GM23338 (cell line): ENCODE measurements at regions not wholly inside any gene's neighbourhood (a gene's known extent, or its start where the extent isn't known, plus 50 kb on each side); places are given as distances from the start of the nearest gene placed in this dataset.

Experiments
- ATAC-seq: fragments of 200-7000 bp; cut with Tn5 transposase; 3 replicates; pipeline ENCODE4 v1.9.1; 2020
- DNase-seq: peaks from one replicate; pipeline ENCODE4 v3.0.0-alpha.2; 2015; ENCODE audit warnings: low spot score
- H2AFZ ChIP-seq: fragments of 200-600 bp; sonication (generic); 2 replicates; pipeline ENCODE4 v1.8.0; 2016; ENCODE audit warnings: antibody characterized with exemption, mild to moderate bottlenecking, moderate library complexity
- H3F3A ChIP-seq: fragments of 200-600 bp; sonication (generic); replicated peaks from 2 replicates; pipeline ENCODE4 v1.8.0; 2017; ENCODE audit warnings: antibody characterized with exemption, mixed run types, low read depth
- H3K27ac ChIP-seq: fragments of 200-600 bp; sonication (generic); 2 replicates; pipeline ENCODE4 v1.6.1; 2016; ENCODE audit warnings: low read depth
- H3K27me3 ChIP-seq: fragments of 200-600 bp; sonication (generic); 2 replicates; pipeline ENCODE4 v1.8.0; 2016; ENCODE audit warnings: mild to moderate bottlenecking, mixed run types, moderate library complexity; ENCODE audit not compliant: insufficient read depth
- H3K36me3 ChIP-seq: fragments of 200-600 bp; sonication (generic); 2 replicates; pipeline ENCODE4 v1.8.0; 2016; ENCODE audit warnings: mild to moderate bottlenecking; ENCODE audit not compliant: insufficient read depth
- H3K4me1 ChIP-seq: fragments of 200-600 bp; sonication (generic); 2 replicates; pipeline ENCODE4 v1.8.0; 2016; ENCODE audit warnings: mild to moderate bottlenecking, moderate library complexity; ENCODE audit not compliant: insufficient read depth
- H3K4me2 ChIP-seq: fragments of 200-600 bp; sonication (generic); 2 replicates; pipeline ENCODE4 v1.7.1; 2017; ENCODE audit warnings: mixed run types
- H3K4me3 ChIP-seq: fragments of 200-600 bp; sonication (generic); 2 replicates; pipeline ENCODE4 v1.6.1; 2016; ENCODE audit warnings: mixed run types
- H3K79me2 ChIP-seq: fragments of 200-600 bp; sonication (generic); replicated peaks from 2 replicates; pipeline ENCODE4 v1.8.0; 2017; ENCODE audit warnings: mild to moderate bottlenecking; ENCODE audit not compliant: insufficient read depth
- H3K9me2 ChIP-seq: fragments of 200-600 bp; sonication (generic); 2 replicates; pipeline ENCODE4 v1.8.0; 2017; ENCODE audit not compliant: insufficient read depth
- H4K20me1 ChIP-seq: fragments of 200-600 bp; sonication (generic); replicated peaks from 2 replicates; pipeline ENCODE4 v1.8.0; 2017; ENCODE audit warnings: mild to moderate bottlenecking; ENCODE audit not compliant: insufficient read depth
- H3K27ac Mint-ChIP-seq: 2 replicates; pipeline ENCODE4 v1.8.0; 2020; ENCODE audit warnings: inconsistent platforms, mild to moderate bottlenecking, moderate library complexity, mixed read lengths
- H3K27me3 Mint-ChIP-seq: 3 replicates; pipeline ENCODE4 v1.8.0; 2022; ENCODE audit warnings: low read depth, mild to moderate bottlenecking, moderate library complexity, mixed read lengths, inconsistent platforms; ENCODE audit not compliant: insufficient read depth, poor library complexity
- H3K36me3 Mint-ChIP-seq: 3 replicates; pipeline ENCODE4 v1.8.0; 2021; ENCODE audit warnings: low read depth, mild to moderate bottlenecking, inconsistent platforms, moderate library complexity, mixed read lengths
- H3K4me1 Mint-ChIP-seq: 3 replicates; pipeline ENCODE4 v1.8.0; 2020; ENCODE audit warnings: mild to moderate bottlenecking, inconsistent platforms, mixed read lengths
- H3K4me3 Mint-ChIP-seq: 3 replicates; pipeline ENCODE4 v1.8.0; 2021; ENCODE audit warnings: moderate library complexity, mild to moderate bottlenecking, inconsistent platforms, mixed read lengths
- H3K9me3 Mint-ChIP-seq: 3 replicates; pipeline ENCODE4 v1.8.0; 2020; ENCODE audit warnings: moderate library complexity, mild to moderate bottlenecking, inconsistent platforms, mixed read lengths
- CREB1 ChIP-seq: fragments of 250-450 bp; sonication (Bioruptor Pico); IDR thresholded peaks from 2 replicates; pipeline ENCODE4 v1.5.0; 2020; ENCODE audit warnings: low read depth, mild to moderate bottlenecking, moderate library complexity
- CTCF ChIP-seq, 2 experiments: fragments of 200-600 bp in 1 of 2; sonication (generic) in 1 of 2; conservative IDR thresholded peaks; 2 replicates each; pipeline versions ENCODE4 v1.5.1 to v1.6.1; 2016 to 2017; ENCODE audit warnings: antibody characterized with exemption in 2 of 2, low read depth in 2 of 2, mild to moderate bottlenecking in 2 of 2, moderate library complexity in 1 of 2
- EZH2 ChIP-seq: fragments of 200-600 bp; sonication (generic); IDR thresholded peaks from one replicate; pipeline ENCODE4 v1.8.0; 2017; ENCODE audit warnings: antibody characterized with exemption, mild to moderate bottlenecking, low read depth; ENCODE audit not compliant: unreplicated experiment
- EZH2phosphoT487 ChIP-seq: fragments of 200-600 bp; sonication (generic); IDR thresholded peaks from one replicate; pipeline ENCODE4 v1.8.1; 2018; ENCODE audit warnings: antibody characterized with exemption; ENCODE audit not compliant: unreplicated experiment
- JUNB ChIP-seq: IDR thresholded peaks from one replicate; pipeline ENCODE4 v1.6.1; 2016; ENCODE audit warnings: antibody characterized with exemption; ENCODE audit not compliant: unreplicated experiment
- NANOG ChIP-seq: IDR thresholded peaks from 2 replicates; pipeline ENCODE4 v1.6.1; 2016; ENCODE audit warnings: antibody characterized with exemption, borderline replicate concordance
- POLR2AphosphoS5 ChIP-seq: IDR thresholded peaks from 2 replicates; pipeline ENCODE4 v1.6.1; 2016; ENCODE audit warnings: antibody characterized with exemption, low read depth
- STAT1 ChIP-seq: IDR thresholded peaks from one replicate; pipeline ENCODE4 v1.6.1; 2016; ENCODE audit warnings: antibody characterized with exemption; ENCODE audit not compliant: unreplicated experiment
- ZNF114 ChIP-seq: fragments of 250-450 bp; sonication (Bioruptor Pico); IDR thresholded peaks from 2 replicates; pipeline ENCODE4 v1.5.0; 2020; ENCODE audit warnings: mild to moderate bottlenecking, moderate library complexity
- ZNF331 ChIP-seq: fragments of 250-450 bp; sonication (Bioruptor Pico); IDR thresholded peaks from 2 replicates; pipeline ENCODE4 v1.5.0; 2020; ENCODE audit warnings: low read depth, mild to moderate bottlenecking, moderate library complexity
- TF ChIP-seq, protein P1 (sequence below): IDR thresholded peaks from 2 replicates; pipeline ENCODE4 v1.6.1; 2016; ENCODE audit warnings: antibody characterized with exemption
- TF ChIP-seq, protein P2 (sequence below): fragments of 250-450 bp; sonication (Bioruptor Pico); IDR thresholded peaks from 2 replicates; pipeline ENCODE4 v1.5.0; 2020; ENCODE audit warnings: mild to moderate bottlenecking, moderate library complexity
- TF ChIP-seq, protein P3 (sequence below): IDR thresholded peaks from one replicate; pipeline ENCODE4 v1.6.1; 2018; ENCODE audit warnings: antibody characterized with exemption; ENCODE audit not compliant: unreplicated experiment

DNA sequence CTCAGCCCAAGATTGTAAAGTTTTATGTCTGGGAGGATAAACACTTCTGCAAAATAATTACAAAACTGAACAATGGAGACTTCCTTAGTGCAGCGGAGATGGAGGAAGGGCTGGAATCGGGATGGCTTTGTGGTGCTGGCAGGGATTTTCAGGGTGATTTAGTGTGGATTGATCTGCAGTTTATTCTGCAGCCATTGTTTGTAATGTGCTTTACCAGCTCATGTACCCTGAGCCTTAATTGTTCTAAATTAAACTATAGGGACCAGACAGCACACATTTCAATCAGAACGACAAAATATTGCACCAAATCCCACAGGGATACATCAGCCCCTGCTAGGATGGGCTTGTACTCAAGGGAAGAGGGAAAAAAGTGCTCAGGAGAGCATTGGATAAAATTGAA, 103.2 kb upstream of the ONECUT1 start:
- peaks cover 3% of the 10 kb centered on the region for H3K27me3 Mint-ChIP-seq
- Histone ChIP-seq H3K27ac (no peak overlapping the region), H3K79me2 (no peaks in the 10 kb centered on the region), H3F3A (no peaks in the 10 kb centered on the region), H4K20me1 (no peaks in the 10 kb centered on the region), H3K9me2 (no peaks in the 10 kb centered on the region), H3K4me1 (no peaks in the 10 kb centered on the region), H3K4me3 (no peak overlapping the region), H3K4me2 (no peak overlapping the region), H3K27me3 (no peaks in the 10 kb centered on the region), H3K36me3 (no peaks in the 10 kb centered on the region), H2AFZ (no peak overlapping the region)
- no peaks in the 10 kb centered on the region for H3K36me3 Mint-ChIP-seq
- no peaks in the 10 kb centered on the region for H3K4me1 Mint-ChIP-seq
- no peak overlapping the region for H3K27ac Mint-ChIP-seq
- no peaks in the 10 kb centered on the region for H3K9me3 Mint-ChIP-seq
- DNase-seq (no peak), ATAC-seq (no peak)
- no peak overlapping the region for H3K4me3 Mint-ChIP-seq
- TF ChIP-seq ZNF331 (CRISPR knock-in tag) (no peak), EZH2phosphoT487 (no peak), CREB1 (CRISPR knock-in tag) (no peak), EZH2 (no peak), POLR2AphosphoS5 (no peak), STAT1 (no peak), CTCF (conservative IDR thresholded peaks at IDR 0.05; ENCODE audit: low read depth in 2 of 2) (no peak), NANOG (no peak), ZNF114 (CRISPR knock-in tag) (no peak), JUNB (no peak)
- TF ChIP-seq, protein P1, sequence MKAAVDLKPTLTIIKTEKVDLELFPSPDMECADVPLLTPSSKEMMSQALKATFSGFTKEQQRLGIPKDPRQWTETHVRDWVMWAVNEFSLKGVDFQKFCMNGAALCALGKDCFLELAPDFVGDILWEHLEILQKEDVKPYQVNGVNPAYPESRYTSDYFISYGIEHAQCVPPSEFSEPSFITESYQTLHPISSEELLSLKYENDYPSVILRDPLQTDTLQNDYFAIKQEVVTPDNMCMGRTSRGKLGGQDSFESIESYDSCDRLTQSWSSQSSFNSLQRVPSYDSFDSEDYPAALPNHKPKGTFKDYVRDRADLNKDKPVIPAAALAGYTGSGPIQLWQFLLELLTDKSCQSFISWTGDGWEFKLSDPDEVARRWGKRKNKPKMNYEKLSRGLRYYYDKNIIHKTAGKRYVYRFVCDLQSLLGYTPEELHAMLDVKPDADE = no peak
- TF ChIP-seq, protein P2, sequence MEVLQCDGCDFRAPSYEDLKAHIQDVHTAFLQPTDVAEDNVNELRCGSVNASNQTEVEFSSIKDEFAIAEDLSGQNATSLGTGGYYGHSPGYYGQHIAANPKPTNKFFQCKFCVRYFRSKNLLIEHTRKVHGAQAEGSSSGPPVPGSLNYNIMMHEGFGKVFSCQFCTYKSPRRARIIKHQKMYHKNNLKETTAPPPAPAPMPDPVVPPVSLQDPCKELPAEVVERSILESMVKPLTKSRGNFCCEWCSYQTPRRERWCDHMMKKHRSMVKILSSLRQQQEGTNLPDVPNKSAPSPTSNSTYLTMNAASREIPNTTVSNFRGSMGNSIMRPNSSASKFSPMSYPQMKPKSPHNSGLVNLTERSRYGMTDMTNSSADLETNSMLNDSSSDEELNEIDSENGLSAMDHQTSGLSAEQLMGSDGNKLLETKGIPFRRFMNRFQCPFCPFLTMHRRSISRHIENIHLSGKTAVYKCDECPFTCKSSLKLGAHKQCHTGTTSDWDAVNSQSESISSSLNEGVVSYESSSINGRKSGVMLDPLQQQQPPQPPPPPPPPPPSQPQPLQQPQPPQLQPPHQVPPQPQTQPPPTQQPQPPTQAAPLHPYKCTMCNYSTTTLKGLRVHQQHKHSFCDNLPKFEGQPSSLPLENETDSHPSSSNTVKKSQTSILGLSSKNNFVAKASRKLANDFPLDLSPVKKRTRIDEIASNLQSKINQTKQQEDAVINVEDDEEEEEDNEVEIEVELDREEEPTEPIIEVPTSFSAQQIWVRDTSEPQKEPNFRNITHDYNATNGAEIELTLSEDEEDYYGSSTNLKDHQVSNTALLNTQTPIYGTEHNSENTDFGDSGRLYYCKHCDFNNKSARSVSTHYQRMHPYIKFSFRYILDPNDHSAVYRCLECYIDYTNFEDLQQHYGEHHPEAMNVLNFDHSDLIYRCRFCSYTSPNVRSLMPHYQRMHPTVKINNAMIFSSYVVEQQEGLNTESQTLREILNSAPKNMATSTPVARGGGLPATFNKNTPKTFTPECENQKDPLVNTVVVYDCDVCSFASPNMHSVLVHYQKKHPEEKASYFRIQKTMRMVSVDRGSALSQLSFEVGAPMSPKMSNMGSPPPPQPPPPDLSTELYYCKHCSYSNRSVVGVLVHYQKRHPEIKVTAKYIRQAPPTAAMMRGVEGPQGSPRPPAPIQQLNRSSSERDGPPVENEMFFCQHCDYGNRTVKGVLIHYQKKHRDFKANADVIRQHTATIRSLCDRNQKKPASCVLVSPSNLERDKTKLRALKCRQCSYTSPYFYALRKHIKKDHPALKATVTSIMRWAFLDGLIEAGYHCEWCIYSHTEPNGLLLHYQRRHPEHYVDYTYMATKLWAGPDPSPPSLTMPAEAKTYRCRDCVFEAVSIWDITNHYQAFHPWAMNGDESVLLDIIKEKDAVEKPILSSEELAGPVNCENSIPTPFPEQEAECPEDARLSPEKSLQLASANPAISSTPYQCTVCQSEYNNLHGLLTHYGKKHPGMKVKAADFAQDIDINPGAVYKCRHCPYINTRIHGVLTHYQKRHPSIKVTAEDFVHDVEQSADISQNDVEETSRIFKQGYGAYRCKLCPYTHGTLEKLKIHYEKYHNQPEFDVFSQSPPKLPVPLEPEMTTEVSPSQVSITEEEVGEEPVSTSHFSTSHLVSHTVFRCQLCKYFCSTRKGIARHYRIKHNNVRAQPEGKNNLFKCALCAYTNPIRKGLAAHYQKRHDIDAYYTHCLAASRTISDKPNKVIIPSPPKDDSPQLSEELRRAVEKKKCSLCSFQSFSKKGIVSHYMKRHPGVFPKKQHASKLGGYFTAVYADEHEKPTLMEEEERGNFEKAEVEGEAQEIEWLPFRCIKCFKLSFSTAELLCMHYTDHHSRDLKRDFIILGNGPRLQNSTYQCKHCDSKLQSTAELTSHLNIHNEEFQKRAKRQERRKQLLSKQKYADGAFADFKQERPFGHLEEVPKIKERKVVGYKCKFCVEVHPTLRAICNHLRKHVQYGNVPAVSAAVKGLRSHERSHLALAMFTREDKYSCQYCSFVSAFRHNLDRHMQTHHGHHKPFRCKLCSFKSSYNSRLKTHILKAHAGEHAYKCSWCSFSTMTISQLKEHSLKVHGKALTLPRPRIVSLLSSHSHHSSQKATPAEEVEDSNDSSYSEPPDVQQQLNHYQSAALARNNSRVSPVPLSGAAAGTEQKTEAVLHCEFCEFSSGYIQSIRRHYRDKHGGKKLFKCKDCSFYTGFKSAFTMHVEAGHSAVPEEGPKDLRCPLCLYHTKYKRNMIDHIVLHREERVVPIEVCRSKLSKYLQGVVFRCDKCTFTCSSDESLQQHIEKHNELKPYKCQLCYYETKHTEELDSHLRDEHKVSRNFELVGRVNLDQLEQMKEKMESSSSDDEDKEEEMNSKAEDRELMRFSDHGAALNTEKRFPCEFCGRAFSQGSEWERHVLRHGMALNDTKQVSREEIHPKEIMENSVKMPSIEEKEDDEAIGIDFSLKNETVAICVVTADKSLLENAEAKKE (CRISPR knock-in tag) = no peak
- TF ChIP-seq, protein P3, sequence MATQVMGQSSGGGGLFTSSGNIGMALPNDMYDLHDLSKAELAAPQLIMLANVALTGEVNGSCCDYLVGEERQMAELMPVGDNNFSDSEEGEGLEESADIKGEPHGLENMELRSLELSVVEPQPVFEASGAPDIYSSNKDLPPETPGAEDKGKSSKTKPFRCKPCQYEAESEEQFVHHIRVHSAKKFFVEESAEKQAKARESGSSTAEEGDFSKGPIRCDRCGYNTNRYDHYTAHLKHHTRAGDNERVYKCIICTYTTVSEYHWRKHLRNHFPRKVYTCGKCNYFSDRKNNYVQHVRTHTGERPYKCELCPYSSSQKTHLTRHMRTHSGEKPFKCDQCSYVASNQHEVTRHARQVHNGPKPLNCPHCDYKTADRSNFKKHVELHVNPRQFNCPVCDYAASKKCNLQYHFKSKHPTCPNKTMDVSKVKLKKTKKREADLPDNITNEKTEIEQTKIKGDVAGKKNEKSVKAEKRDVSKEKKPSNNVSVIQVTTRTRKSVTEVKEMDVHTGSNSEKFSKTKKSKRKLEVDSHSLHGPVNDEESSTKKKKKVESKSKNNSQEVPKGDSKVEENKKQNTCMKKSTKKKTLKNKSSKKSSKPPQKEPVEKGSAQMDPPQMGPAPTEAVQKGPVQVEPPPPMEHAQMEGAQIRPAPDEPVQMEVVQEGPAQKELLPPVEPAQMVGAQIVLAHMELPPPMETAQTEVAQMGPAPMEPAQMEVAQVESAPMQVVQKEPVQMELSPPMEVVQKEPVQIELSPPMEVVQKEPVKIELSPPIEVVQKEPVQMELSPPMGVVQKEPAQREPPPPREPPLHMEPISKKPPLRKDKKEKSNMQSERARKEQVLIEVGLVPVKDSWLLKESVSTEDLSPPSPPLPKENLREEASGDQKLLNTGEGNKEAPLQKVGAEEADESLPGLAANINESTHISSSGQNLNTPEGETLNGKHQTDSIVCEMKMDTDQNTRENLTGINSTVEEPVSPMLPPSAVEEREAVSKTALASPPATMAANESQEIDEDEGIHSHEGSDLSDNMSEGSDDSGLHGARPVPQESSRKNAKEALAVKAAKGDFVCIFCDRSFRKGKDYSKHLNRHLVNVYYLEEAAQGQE = no peak
